WTC11 (cell line): ENCODE measurements at regions not wholly inside any gene's neighbourhood (a gene's known extent, or its start where the extent isn't known, plus 50 kb on each side); places are given as distances from the start of the nearest gene placed in this dataset.

ENCODE experiments used
- ATAC-seq: fragments of 200-7000 bp; cut with Tn5 transposase; 2 replicates; pipeline ENCODE4 v1.10.0; 2021; ENCODE audit warnings: mild to moderate bottlenecking, moderate library complexity
- CTCF ChIA-PET: fragments of 300-600 bp; sonication (Branson Sonifier 250); formaldehyde crosslinking; loops from one replicate; lab custom pipeline; 2021; ENCODE audit warnings: antibody characterized with exemption; lab: Charles Lee
- POLR2A ChIA-PET: fragments of 350-600 bp; sonication (Branson Sonifier 250); formaldehyde crosslinking; loops from one replicate; lab custom pipeline; 2021; ENCODE audit warnings: antibody characterized with exemption; lab: Charles Lee
- DNase-seq: peaks from one replicate; pipeline ENCODE4 v3.0.0; 2021; ENCODE audit warnings: low spot score
- H3K27ac Mint-ChIP-seq: 2 replicates; pipeline ENCODE4 v1.8.0; 2021; ENCODE audit warnings: mixed read lengths
- H3K27me3 Mint-ChIP-seq: 2 replicates; pipeline ENCODE4 v1.8.0; 2021; ENCODE audit warnings: low read depth, mild to moderate bottlenecking, moderate library complexity, mixed read lengths
- H3K36me3 Mint-ChIP-seq: 2 replicates; pipeline ENCODE4 v1.8.0; 2021; ENCODE audit warnings: mixed read lengths
- H3K4me1 Mint-ChIP-seq: 2 replicates; pipeline ENCODE4 v1.8.0; 2022; ENCODE audit warnings: mixed read lengths
- H3K4me3 Mint-ChIP-seq: 2 replicates; pipeline ENCODE4 v1.8.0; 2021; ENCODE audit warnings: mild to moderate bottlenecking, moderate library complexity, mixed read lengths
- H3K9me3 Mint-ChIP-seq: 2 replicates; pipeline ENCODE4 v1.8.0; 2021; ENCODE audit warnings: mixed read lengths
- CBFB ChIP-seq: sonication (generic); formaldehyde crosslinking; IDR thresholded peaks from 2 replicates; pipeline ENCODE4 v1.8.1; 2022; ENCODE audit warnings: mild to moderate bottlenecking, low read depth, missing genetic modification reagents
- CREM ChIP-seq: sonication (generic); formaldehyde crosslinking; IDR thresholded peaks from 2 replicates; pipeline ENCODE4 v1.8.1; 2022; ENCODE audit warnings: mild to moderate bottlenecking, missing genetic modification reagents, moderate library complexity
- ELF4 ChIP-seq: sonication (generic); formaldehyde crosslinking; IDR thresholded peaks from 2 replicates; pipeline ENCODE4 v1.8.1; 2022; ENCODE audit warnings: low read depth, mild to moderate bottlenecking, moderate library complexity, missing genetic modification reagents
- FOXK1 ChIP-seq: sonication (generic); formaldehyde crosslinking; IDR thresholded peaks from 2 replicates; pipeline ENCODE4 v1.8.0; 2022; ENCODE audit warnings: mild to moderate bottlenecking, moderate library complexity, missing genetic modification reagents
- GTF2I ChIP-seq: fragments of 250-450 bp; sonication (Bioruptor Pico); conservative IDR thresholded peaks from 2 replicates; pipeline ENCODE4 v1.4.0; 2021; ENCODE audit warnings: mild to moderate bottlenecking
- JAZF1 ChIP-seq: fragments of 250-450 bp; sonication (Bioruptor Pico); IDR thresholded peaks from 2 replicates; pipeline ENCODE4 v1.9.0; 2021; ENCODE audit warnings: moderate library complexity, mild to moderate bottlenecking, inconsistent platforms
- MXD4 ChIP-seq: fragments of 250-450 bp; sonication (Bioruptor Pico); IDR thresholded peaks from 2 replicates; pipeline ENCODE4 v1.8.0; 2021; ENCODE audit warnings: mild to moderate bottlenecking, moderate library complexity, borderline replicate concordance
- SMAD4 ChIP-seq: sonication (generic); formaldehyde crosslinking; IDR thresholded peaks from 2 replicates; pipeline ENCODE4 v1.8.0; 2022; ENCODE audit warnings: mild to moderate bottlenecking, missing genetic modification reagents
- ZBTB21 ChIP-seq: sonication (generic); formaldehyde crosslinking; IDR thresholded peaks from 2 replicates; pipeline ENCODE4 v1.8.1; 2023; ENCODE audit warnings: mild to moderate bottlenecking, missing genetic modification reagents, borderline replicate concordance
- ZNF121 ChIP-seq: sonication (generic); formaldehyde crosslinking; IDR thresholded peaks from 2 replicates; pipeline ENCODE4 v1.8.0; 2023; ENCODE audit warnings: missing genetic modification reagents
- ZNF138 ChIP-seq: sonication (generic); formaldehyde crosslinking; conservative IDR thresholded peaks from 2 replicates; pipeline ENCODE4 v1.8.1; 2022; ENCODE audit warnings: mild to moderate bottlenecking, moderate library complexity, missing genetic modification reagents
- ZNF219 ChIP-seq: sonication (generic); formaldehyde crosslinking; IDR thresholded peaks from 2 replicates; pipeline ENCODE4 v1.8.0; 2023; ENCODE audit warnings: missing genetic modification reagents, mild to moderate bottlenecking, borderline replicate concordance
- ZNF423 ChIP-seq: fragments of 250-450 bp; sonication (Bioruptor Pico); IDR thresholded peaks from 2 replicates; pipeline ENCODE4 v2.1.2; 2022; ENCODE audit warnings: mild to moderate bottlenecking, moderate library complexity
- ZNF671 ChIP-seq: fragments of 250-450 bp; sonication (Bioruptor Pico); IDR thresholded peaks from 2 replicates; pipeline ENCODE4 v1.8.0; 2021; ENCODE audit warnings: mild to moderate bottlenecking
- TF ChIP-seq, protein P1 (sequence below): sonication (generic); formaldehyde crosslinking; IDR thresholded peaks from 2 replicates; pipeline ENCODE4 v1.8.1; 2022; ENCODE audit warnings: low read depth, missing genetic modification reagents, borderline replicate concordance
- TF ChIP-seq, protein P2 (sequence below): fragments of 250-450 bp; sonication (Bioruptor Pico); conservative IDR thresholded peaks from 2 replicates; pipeline ENCODE4 v1.9.0; 2021; ENCODE audit warnings: mild to moderate bottlenecking
- TF ChIP-seq, protein P3 (sequence below): fragments of 250-450 bp; sonication (Bioruptor Pico); IDR thresholded peaks from 2 replicates; pipeline ENCODE4 v2.1.2; 2022; ENCODE audit warnings: mild to moderate bottlenecking, moderate library complexity
- TF ChIP-seq, protein P4 (sequence below): sonication (generic); formaldehyde crosslinking; IDR thresholded peaks from 2 replicates; pipeline ENCODE4 v1.8.1; 2022; ENCODE audit warnings: mild to moderate bottlenecking, missing genetic modification reagents, moderate library complexity, borderline replicate concordance
- TF ChIP-seq, protein P5 (sequence below): fragments of 250-450 bp; sonication (Bioruptor Pico); IDR thresholded peaks from 2 replicates; pipeline ENCODE4 v1.9.0; 2021; ENCODE audit warnings: mild to moderate bottlenecking

DNA sequence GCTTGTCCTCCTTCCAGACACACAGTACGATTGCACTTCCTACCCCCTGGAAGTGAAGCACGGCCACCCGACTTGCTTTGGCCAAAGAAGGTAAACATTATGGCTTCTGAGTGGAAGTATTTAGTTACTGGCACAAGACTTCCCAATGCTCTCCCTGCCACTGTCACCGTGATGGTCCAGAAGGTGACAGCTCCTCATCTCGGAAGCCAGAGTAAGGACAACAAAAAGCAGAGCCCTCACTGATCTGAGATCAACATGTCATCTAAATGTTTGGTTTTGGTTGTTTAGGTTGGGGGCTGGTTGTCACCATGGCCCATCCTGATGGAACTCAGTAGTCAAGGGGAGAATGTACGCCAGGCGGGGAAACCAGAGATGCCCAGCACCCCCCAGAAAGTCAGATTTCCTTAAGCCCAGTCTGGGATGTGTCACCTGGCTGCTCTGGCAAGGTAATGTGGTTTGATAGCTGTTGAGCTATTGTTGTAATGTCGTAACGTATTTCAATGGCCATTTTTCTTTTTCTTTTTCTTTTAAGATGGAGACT lies 170.1 kb upstream of the ZNF536 start:
- POLR2A ChIA-PET, result no interaction called here
- DNase-seq, result no peak
- no peaks in the 10 kb centered on the region for H3K36me3 Mint-ChIP-seq

DNA sequence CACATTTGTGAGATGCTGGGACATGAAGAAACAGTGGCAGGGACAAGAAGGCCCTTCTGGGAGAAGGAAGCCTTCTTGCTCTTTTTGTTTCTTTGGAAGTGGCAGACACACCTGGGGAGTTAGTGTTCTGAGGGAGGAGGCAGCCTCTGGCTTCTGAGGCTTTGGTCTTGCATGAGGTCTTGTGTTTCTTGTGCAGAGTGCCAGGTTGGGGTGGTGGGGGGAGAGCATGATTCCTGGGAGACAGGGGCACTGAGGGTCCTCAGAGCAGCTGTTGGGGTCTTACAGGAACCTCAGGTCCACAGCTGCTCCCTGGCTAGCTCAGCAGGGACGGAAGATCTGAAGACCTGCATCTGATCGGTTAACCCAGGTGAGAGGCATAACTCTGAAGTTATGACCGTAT lies 167.5 kb upstream of the ZNF536 start:
- Mint-ChIP-seq H3K9me3 (no peaks in the 10 kb centered on the region), H3K4me1 (0 out of 2 replicates have a peak, but pooled peaks cover under 1% of the 10 kb centered on the region), H3K27ac (no peak overlapping the region), H3K36me3 (no peaks in the 10 kb centered on the region), H3K4me3 (no peak overlapping the region)
- POLR2A ChIA-PET, result no interaction called here
- ATAC-seq, result no peak
- CTCF ChIA-PET, result no interaction called here
- DNase-seq, result no peak
- TF ChIP-seq GTF2I (no peak), SMAD4 (CRISPR knock-in tag) (no peak), CBFB (CRISPR knock-in tag) (no peak), ZNF219 (CRISPR knock-in tag) (no peak), ZNF121 (CRISPR knock-in tag) (no peak), ZNF138 (no peak), CREM (CRISPR knock-in tag) (no peak), JAZF1 (CRISPR knock-in tag) (no peak), ELF4 (CRISPR knock-in tag) (no peak), ZNF423 (no peak), ZNF671 (CRISPR knock-in tag) (no peak), ZBTB21 (CRISPR knock-in tag) (no peak), MXD4 (CRISPR knock-in tag) (no peak), FOXK1 (CRISPR knock-in tag) (no peak)
- TF ChIP-seq, protein P1, sequence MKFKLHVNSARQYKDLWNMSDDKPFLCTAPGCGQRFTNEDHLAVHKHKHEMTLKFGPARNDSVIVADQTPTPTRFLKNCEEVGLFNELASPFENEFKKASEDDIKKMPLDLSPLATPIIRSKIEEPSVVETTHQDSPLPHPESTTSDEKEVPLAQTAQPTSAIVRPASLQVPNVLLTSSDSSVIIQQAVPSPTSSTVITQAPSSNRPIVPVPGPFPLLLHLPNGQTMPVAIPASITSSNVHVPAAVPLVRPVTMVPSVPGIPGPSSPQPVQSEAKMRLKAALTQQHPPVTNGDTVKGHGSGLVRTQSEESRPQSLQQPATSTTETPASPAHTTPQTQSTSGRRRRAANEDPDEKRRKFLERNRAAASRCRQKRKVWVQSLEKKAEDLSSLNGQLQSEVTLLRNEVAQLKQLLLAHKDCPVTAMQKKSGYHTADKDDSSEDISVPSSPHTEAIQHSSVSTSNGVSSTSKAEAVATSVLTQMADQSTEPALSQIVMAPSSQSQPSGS (CRISPR knock-in tag), result no peak
- TF ChIP-seq, protein P2, sequence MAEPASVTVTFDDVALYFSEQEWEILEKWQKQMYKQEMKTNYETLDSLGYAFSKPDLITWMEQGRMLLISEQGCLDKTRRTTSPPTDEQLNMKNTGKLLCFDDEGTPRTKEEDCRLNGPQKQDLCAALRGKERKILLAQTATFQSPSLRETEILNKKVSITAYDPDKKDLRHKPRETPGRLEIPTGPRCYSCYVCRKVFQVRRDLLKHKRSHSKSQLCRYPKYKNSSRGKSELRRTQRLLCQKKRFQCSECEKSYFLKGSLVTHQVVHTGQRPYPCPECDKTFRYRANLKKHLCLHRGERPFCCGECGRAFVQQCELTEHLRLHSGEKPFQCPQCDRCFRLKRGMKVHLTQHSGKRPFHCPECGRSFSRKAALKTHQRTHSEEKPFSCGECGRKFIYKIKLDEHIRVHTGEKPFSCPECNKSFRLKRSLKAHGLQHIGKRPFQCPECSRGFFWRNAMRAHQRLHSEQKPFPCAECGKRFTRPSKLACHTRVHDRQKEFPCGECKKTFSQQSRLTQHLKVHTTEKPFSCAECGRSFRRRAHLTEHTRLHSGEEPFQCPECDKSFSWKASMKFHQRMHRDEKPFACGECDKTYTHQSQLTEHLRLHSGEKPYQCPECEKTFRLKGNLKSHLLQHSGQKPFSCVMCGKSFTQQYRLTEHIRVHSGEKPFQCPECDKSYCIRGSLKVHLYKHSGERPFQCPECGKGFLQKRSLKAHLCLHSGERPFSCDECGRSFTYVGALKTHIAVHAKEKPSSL (CRISPR knock-in tag), result no peak
- TF ChIP-seq, protein P3, sequence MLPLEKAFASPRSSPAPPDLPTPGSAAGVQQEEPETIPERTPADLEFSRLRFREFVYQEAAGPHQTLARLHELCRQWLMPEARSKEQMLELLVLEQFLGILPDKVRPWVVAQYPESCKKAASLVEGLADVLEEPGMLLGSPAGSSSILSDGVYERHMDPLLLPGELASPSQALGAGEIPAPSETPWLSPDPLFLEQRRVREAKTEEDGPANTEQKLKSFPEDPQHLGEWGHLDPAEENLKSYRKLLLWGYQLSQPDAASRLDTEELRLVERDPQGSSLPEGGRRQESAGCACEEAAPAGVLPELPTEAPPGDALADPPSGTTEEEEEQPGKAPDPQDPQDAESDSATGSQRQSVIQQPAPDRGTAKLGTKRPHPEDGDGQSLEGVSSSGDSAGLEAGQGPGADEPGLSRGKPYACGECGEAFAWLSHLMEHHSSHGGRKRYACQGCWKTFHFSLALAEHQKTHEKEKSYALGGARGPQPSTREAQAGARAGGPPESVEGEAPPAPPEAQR (CRISPR knock-in tag), result no peak
- TF ChIP-seq, protein P4, sequence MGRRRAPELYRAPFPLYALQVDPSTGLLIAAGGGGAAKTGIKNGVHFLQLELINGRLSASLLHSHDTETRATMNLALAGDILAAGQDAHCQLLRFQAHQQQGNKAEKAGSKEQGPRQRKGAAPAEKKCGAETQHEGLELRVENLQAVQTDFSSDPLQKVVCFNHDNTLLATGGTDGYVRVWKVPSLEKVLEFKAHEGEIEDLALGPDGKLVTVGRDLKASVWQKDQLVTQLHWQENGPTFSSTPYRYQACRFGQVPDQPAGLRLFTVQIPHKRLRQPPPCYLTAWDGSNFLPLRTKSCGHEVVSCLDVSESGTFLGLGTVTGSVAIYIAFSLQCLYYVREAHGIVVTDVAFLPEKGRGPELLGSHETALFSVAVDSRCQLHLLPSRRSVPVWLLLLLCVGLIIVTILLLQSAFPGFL (CRISPR knock-in tag), result no peak
- TF ChIP-seq, protein P5, sequence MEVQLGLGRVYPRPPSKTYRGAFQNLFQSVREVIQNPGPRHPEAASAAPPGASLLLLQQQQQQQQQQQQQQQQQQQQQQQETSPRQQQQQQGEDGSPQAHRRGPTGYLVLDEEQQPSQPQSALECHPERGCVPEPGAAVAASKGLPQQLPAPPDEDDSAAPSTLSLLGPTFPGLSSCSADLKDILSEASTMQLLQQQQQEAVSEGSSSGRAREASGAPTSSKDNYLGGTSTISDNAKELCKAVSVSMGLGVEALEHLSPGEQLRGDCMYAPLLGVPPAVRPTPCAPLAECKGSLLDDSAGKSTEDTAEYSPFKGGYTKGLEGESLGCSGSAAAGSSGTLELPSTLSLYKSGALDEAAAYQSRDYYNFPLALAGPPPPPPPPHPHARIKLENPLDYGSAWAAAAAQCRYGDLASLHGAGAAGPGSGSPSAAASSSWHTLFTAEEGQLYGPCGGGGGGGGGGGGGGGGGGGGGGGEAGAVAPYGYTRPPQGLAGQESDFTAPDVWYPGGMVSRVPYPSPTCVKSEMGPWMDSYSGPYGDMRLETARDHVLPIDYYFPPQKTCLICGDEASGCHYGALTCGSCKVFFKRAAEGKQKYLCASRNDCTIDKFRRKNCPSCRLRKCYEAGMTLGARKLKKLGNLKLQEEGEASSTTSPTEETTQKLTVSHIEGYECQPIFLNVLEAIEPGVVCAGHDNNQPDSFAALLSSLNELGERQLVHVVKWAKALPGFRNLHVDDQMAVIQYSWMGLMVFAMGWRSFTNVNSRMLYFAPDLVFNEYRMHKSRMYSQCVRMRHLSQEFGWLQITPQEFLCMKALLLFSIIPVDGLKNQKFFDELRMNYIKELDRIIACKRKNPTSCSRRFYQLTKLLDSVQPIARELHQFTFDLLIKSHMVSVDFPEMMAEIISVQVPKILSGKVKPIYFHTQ (CRISPR knock-in tag), result no peak
- TF ChIP-seq, all 79 proteins: peak for 0
- H3K27me3 Mint-ChIP-seq, result no peaks in the 10 kb centered on the region

More for the DNA sequence above, 170.1 kb upstream of the ZNF536 start:
- no peak for ATAC-seq
- Mint-ChIP-seq H3K4me3 (no peak overlapping the region), H3K27ac (no peak overlapping the region), H3K9me3 (peaks cover 15% of the 10 kb centered on the region), H3K27me3 (no peaks in the 10 kb centered on the region; the same call in 1 of the 2 replicates), H3K4me1 (no peaks in the 10 kb centered on the region)
- TF ChIP-seq FOXK1 (CRISPR knock-in tag), result no peak
- CTCF ChIA-PET, result interaction anchor here (1.1 to 1.5 kb wide), 2 partner anchors 48 to 116 kb away, joined by 3 read pairs; no protein-coding TSS in a partner anchor
